Adrenal gland (tissue), 9 donors: ENCODE measurements at regions not wholly inside any gene's neighbourhood (a gene's known extent, or its start where the extent isn't known, plus 50 kb on each side); places are given as distances from the start of the nearest gene placed in this dataset.
A peak's percentile ranks its signal among the peaks of the same experiment; 100 is the strongest.
"Not testable (repeated sequence)": the region's sequence is repeated elsewhere in the genome, so short reads cannot be mapped to it uniquely, and the experiment has no call there.

Source experiments
- DNase-seq, 7 donors: peaks; one replicate each; pipeline ENCODE4 v3.0.0-alpha.2; 2019 to 2020
- H3K27ac ChIP-seq, 5 donors: fragments of 200-600 bp; sonication (generic) in 4 of 5; 1 replicate in 3 of 5; 2 replicates in 2 of 5; pipeline versions ENCODE4 v1.5.1 to v1.8.0; 2016 to 2020; ENCODE audit warnings: mild to moderate bottlenecking in 1 of 5
- H3K27me3 ChIP-seq: fragments of 200-600 bp; 2 replicates; pipeline ENCODE4 v1.8.0; 2021
- H3K36me3 ChIP-seq, 2 donors: fragments of 200-600 bp; replicated peaks in 1 of 2; 1 replicate in 1 of 2; 2 replicates in 1 of 2; pipeline versions ENCODE4 v1.5.1 to v1.8.0; 2018 to 2022
- H3K4me1 ChIP-seq, 2 donors: fragments of 200-600 bp; replicated peaks in 1 of 2; 1 replicate in 1 of 2; 2 replicates in 1 of 2; pipeline versions ENCODE4 v1.5.1 to v1.8.0; 2018 to 2021
- H3K4me3 ChIP-seq, 4 donors: fragments of 200-600 bp; sonication (generic) in 3 of 4; one replicate each; pipeline ENCODE4 v1.5.1; 2016 to 2018
- H3K9me3 ChIP-seq, 3 donors: fragments of 200-600 bp; sonication (generic) in 1 of 3; replicated peaks in 1 of 3; 1 replicate in 2 of 3; 2 replicates in 1 of 3; pipeline versions ENCODE4 v1.5.1 to v1.8.0; 2016 to 2021
- POLR2A ChIP-seq, 2 donors: fragments of 450-650 bp; IDR thresholded peaks; one replicate each; pipeline ENCODE4 v1.6.1; 2017; ENCODE audit warnings: antibody characterized with exemption in 2 of 2, mild to moderate bottlenecking in 2 of 2, moderate library complexity in 1 of 2
- WGBS, 4 donors: extraction: QIAGEN DNeasy Blood & Tissue Kit in 2 of 4; methylation state at CpG; one replicate each; pipeline versions ENCODE4 v1.1.5 to v1.1.7; 2013 to 2017; 5-methylcytosine and 5-hydroxymethylcytosine counted together
- intact Hi-C, 2 donors: fragments of 100-400 bp; cut with DNase I; formaldehyde crosslinking; loops; one replicate each; pipeline versions ENCODE4 v1.14.1 to v1.15.0; 2022 to 2023
- TF ChIP-seq, protein P1 (sequence below), 6 experiments: fragments of 450-650 bp in 4 of 6; fragments of 200-600 bp in 2 of 6; sonication (generic) in 1 of 6; IDR thresholded peaks; 1 replicate in 5 of 6; 2 replicates in 1 of 6; pipeline versions ENCODE4 v1.5.1 to v1.8.0; 2016 to 2021; ENCODE audit warnings: antibody characterized with exemption in 6 of 6, mild to moderate bottlenecking in 2 of 6, moderate library complexity in 1 of 6
- donor health status: healthy with polysubstance abuse.
- donor health status: Bipolar disorder and iron deficiency.
- donor health status: DM: yes; HTN: yes; CAD: no.
- donor health status: DM: no; HTN: no; CAD: no.
- donor health status: DM: no; HTN: no; CAD: no.

DNA sequence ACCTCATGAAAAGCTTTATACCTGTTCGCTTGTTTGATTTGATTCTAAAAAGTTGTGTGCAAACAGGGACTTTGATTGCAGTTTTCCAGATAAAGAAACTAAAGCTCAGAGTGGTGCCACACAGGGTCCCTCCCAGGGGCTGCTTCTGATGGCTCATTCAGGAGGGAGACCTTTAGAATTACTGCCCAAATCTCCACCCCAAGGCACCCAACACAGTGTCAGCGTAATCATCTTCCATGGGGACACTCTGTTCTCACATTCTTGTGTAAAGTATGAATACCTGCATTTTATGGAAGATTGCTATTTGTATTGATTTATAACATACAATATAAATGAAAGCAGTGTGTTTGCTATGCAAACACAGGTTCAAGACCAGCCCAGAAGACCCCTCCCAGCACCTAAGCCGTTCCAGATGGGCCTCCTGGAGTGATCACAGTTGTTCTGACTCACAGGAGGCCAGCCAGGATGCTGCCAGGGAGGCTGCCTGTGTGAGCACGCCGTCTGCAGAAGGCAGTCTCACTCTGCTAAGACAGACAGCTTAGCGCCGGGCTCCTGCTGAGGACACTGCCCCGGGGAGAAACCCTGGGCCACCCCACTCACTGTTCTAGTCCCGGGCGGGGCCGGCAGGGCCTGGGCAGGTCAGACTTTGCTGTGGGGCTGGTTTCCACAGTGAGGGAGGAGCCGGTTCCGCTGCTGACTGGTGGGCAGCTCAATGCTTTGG, 185.6 kb downstream of the FAM43A start:
- 33 to 56% (median 45%) methylated on average over 8 to 13 of the region's 13 CpGs for WGBS, 4 donors
- no peak overlapping the region for H3K4me3 ChIP-seq
- no peaks in the 10 kb centered on the region for H3K9me3 ChIP-seq
- H3K36me3 ChIP-seq = no peaks in the 10 kb centered on the region
- H3K27me3 ChIP-seq = no peaks in the 10 kb centered on the region
- H3K4me1 ChIP-seq = peaks cover 4 to 18% of the 10 kb centered on the region in 2 donors
- DNase-seq = peak; percentile 50 to 79 (median 73)
- H3K27ac ChIP-seq = peak overlapping the region in 3 of 5 donors; percentile 30 to 83 (median 72)
- TF ChIP-seq, protein P1, sequence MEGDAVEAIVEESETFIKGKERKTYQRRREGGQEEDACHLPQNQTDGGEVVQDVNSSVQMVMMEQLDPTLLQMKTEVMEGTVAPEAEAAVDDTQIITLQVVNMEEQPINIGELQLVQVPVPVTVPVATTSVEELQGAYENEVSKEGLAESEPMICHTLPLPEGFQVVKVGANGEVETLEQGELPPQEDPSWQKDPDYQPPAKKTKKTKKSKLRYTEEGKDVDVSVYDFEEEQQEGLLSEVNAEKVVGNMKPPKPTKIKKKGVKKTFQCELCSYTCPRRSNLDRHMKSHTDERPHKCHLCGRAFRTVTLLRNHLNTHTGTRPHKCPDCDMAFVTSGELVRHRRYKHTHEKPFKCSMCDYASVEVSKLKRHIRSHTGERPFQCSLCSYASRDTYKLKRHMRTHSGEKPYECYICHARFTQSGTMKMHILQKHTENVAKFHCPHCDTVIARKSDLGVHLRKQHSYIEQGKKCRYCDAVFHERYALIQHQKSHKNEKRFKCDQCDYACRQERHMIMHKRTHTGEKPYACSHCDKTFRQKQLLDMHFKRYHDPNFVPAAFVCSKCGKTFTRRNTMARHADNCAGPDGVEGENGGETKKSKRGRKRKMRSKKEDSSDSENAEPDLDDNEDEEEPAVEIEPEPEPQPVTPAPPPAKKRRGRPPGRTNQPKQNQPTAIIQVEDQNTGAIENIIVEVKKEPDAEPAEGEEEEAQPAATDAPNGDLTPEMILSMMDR (IDR thresholded peaks at IDR 0.05) = peak in 1 of 6 experiments; percentile 3
- no peak for TF ChIP-seq POLR2A (IDR thresholded peaks at IDR 0.05)
- intact Hi-C loops = no loop called here

DNA sequence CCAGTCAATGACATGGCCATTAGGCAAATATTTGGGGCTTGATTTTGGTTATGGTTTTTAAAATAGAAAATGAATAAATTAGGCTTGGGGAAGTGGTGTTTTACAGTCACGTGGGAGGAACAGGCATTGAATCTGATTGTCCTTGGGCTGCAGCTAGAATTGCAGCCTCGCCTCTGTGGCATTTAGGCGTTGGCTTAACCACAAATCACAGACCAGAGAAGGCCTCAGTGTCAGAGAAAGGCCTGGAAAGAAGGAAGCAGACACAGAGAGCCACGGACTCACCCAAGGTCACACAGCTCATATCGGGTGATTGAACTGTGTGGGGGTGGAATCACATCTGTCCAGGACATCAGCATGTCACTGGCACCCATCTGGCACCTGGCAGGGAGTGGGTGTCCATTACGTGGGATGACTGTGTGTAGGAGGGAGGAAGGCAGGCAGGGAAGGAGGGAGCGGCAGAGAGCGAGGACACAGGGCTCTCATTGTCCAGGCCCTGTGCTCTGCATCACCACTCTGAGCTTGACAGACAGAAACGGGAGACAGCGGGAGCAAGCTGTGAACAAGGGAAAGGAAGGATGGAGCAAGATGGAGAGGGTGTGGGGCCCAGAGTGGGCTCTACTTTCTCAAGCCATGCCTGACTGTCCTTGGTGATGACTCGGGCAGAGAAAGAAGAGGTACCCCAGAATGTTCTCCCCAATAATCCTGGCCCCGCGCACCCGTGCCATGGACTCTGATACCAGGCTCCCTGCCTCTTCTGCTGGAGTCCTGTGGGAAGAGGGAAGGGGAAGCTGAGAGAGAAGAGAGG, 186.4 kb downstream of the FAM43A start:
- Histone ChIP-seq H3K36me3 (no peaks in the 10 kb centered on the region), H3K4me3 (no peak overlapping the region), H3K27ac (peak overlapping the region in 4 of 5 donors; percentile 8 to 83 (median 51)), H3K27me3 (no peaks in the 10 kb centered on the region), H3K4me1 (peaks cover 4 to 18% of the 10 kb centered on the region in 2 donors), H3K9me3 (no peaks in the 10 kb centered on the region)
- intact Hi-C loops = no loop called here
- TF ChIP-seq, protein P1 (IDR thresholded peaks at IDR 0.05) = peak in 1 of 6 experiments; percentile 1
- no peak for TF ChIP-seq POLR2A (IDR thresholded peaks at IDR 0.05)
- DNase-seq = peak; percentile 30 to 80 (median 65)
- WGBS, 4 donors = 57 to 69% (median 64%) methylated on average over 14 of the region's 14 CpGs

DNA sequence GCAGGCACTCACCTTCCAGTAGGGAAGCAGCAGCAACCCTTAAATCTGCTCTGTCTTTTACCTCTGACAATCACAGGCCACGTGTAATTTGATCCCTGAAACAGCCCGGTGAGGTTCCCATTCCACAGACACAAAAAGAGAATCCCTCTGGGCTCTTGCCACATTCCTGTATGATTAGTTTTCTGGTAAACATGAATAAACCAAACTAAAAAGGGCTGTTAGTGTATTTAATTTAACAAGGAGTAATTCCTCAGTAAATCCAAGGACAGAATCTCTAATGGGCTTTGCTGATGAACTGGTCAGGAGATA, 186.9 kb downstream of the FAM43A start:
- H3K4me1 ChIP-seq = peaks cover 4 to 18% of the 10 kb centered on the region in 2 donors
- peak overlapping the region in 1 of 5 donors; percentile 83 for H3K27ac ChIP-seq
- H3K27me3 ChIP-seq = no peaks in the 10 kb centered on the region
- 30 to 47% (median 40%) methylated on average over 2 of the region's 2 CpGs for WGBS, 4 donors
- H3K4me3 ChIP-seq = no peak overlapping the region
- H3K36me3 ChIP-seq = no peaks in the 10 kb centered on the region
- TF ChIP-seq, protein P1 (IDR thresholded peaks at IDR 0.05) = no peak
- intact Hi-C loops = no loop called here
- H3K9me3 ChIP-seq = no peaks in the 10 kb centered on the region
- no peak for DNase-seq

DNA sequence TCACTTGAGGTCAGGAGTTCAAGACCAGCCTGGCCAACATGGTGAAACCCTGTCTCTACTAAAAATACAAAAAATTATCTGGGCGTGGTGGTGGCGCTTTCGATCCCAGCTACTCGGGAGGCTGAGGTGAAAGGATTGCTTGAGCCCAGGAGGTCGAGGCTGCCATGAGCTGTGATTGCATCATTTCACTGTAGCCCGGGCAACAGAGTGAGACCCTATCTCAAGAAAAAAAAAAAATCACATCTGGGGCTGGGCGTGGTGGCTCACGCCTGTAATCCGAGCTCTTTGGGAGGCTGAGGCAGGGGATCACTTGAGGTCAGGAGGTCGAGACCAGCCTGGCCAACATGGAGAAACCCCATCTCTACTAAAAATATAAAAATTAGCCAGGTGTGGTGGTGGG, 187.8 kb downstream of the FAM43A start:
- H3K27me3 ChIP-seq, H3K36me3 ChIP-seq, intact Hi-C loops, H3K27ac ChIP-seq, H3K9me3 ChIP-seq, H3K4me3 ChIP-seq: not testable (repeated sequence)
- H3K4me1 ChIP-seq = peaks cover 4 to 18% of the 10 kb centered on the region in 2 donors
- 88 to 94% (median 93%) methylated on average over 10 of the region's 10 CpGs for WGBS, 4 donors
- peak in 1 of 7 donors; percentile 2 for DNase-seq
